ENCODE measurements at regions not wholly inside any gene's neighbourhood (a gene's known extent, or its start where the extent isn't known, plus 50 kb on each side); places are given as distances from the start of the nearest gene placed in this dataset.

DNA sequence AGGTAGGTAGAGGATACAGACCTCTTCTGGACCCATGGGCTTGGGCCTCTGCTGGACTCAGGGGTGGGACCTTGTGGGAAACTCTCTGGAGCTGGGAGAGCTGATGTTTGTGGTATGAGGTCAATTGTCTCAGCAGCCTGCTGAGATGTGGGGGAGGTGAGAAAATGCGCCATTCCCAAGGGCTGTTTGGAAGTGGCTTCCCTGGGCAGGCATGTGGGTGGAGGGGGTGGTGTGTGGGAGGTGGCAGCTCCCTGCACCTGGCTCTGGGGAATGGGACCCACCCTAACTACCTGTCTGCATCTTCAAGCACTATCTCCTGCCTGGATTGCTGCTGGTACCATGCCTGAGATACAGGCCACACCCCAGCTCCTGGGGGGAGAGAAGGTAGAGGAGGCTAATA is 97.4 kb upstream of the THY1 start:
- no peak for DNase-seq

GRCh38 chr11:119519796-119520195 is 96.8 kb upstream of the THY1 start:
- DNase-seq, result no peak

DNA sequence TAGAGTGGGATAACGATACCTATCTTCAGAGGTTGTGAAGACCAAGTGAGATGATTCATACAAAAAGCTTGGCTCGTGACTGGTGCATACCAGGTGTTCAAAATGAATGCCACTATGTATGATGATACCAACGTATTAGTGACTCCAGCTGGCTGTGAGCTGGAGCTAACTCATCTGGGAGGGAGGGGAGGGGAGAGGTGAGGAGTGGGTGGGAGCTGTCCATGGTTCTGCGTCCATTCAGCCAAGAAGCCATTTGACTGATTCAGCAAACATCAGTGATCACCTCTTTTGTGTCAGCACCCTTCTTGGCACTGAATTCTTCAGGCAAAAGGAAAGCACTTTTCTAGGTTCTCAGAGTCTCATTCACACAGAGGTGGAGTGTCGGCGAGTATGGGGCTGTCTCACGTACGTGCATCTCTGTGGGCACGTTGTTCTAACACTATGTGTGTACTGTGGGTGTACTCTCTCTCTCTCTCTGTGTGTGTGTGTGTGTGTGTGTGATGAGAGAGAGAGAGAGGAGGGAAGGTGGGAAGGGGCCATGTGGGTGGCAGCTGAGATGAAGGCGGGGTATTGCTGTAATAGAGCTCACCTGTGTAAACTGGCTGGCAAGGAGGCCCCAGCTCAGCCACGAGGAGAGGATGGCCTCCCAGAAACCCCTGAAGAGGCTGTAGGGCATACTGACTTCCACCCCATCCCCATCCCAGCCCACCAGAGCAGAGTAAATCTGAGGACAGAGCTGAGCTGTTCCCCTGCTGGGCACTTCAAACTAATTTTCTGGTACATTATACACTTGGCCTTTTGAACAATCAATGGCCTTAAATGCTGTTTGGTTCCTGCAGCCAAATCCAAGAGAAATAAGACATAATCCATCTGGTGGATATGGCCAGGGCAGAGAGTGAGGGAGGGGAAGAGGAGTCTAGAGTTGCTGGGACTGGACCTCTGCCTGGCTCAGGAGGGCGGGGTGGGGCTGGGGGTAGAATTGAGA is 96.1 kb upstream of the THY1 start:
- no peak for DNase-seq

- no peak for DNase-seq
Observed at GRCh38 chr11:119515771-119516400, 92.9 kb upstream of the THY1 start.

GRCh38 chr11:119513806-119514170 is 90.8 kb upstream of the THY1 start:
- no peak for DNase-seq

- no peak for DNase-seq
Observed at GRCh38 chr11:119513131-119513805, 90.3 kb upstream of the THY1 start.

DNA sequence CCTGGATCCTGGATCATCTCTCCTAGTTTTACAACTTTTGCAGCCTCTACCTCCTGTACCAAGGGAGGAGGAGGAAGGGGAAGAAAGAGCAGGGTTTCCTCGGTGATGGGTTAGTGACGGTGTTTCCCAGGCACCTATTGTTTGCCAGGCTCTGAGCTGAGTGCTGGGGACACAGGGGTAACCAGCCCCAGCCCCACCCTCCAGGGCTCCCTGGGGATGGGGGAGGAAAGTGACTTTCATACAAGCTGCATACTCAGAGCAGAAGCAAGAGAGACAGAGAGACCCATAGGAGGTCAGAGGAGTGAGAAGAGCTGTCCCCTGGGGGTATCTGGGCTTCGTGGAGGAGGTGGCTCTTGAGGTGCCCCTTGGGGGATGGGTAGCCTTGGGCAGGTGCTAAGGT is 89.4 kb upstream of the THY1 start:
- DNase-seq, result no peak

- DNase-seq, result no peak
Observed at GRCh38 chr11:119511614-119512306, 88.8 kb upstream of the THY1 start.

DNA sequence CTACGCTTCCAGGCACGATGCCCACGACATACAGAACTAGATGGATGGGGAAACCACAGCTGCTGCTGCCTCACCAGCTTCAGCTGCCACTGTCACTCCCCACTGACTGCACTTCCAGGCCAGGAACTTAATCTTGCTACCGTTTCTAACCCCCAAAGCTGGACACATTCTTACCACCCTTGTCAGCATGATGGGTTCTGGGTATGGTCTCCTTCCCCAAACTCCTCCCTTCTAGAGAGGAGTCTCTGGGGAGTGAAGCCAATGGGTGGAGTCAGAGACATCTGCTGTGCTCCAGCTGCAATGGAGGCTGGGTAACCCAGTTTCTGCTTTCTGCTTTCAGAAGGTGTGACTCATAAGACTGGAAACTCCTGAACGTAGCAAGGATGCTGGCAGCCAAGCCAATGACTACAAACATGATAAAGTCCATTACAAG is 87.0 kb upstream of the THY1 start:
- no peak for DNase-seq

DNA sequence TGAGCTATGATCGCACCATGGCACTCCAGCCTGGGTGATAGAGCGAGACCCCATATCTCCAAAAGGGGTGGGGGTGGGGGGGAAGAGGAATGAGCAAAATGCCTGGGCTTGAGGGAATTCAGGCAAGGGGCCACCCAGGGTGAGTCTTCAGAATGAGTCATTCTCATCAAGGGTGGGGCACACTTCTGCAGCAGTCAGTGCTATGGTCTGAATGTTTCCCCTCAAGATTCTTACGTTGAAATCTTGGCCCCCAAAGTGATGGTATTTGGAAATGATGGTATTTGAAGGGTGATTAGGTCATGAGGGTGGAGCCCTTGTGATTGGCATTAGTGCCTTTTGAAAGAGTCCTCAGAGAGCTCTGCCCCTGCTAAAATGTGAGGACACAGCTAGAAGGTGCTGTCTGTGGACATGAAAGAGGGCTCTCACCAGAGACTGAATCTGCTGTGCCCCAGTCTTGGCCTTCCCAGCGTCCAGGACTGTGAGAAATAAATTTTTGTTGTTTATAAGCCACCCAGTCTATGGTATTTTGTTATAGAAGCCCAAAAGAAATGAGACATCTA is 86.4 kb upstream of the THY1 start:
- DNase-seq, result no peak

DNA sequence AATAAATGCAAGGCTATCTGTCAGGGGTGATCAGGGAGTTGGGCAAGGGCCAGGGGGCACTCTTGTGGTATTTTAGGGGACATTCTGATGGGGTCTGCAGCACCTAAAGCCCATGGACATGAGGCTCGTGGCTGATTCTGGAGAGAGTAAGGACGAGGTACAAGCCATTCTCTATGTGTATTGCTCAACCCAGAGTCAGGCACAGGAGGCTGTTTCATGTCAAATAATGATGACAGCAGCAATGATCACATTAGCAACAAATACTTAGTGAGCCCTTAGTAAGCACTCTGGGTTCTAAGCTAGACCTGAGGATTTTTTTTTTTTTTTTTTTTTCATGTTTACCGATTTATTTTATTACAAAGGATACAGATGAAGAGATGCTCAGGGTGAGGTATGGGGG is 83.5 kb upstream of the THY1 start:
- no peak for DNase-seq

DNA sequence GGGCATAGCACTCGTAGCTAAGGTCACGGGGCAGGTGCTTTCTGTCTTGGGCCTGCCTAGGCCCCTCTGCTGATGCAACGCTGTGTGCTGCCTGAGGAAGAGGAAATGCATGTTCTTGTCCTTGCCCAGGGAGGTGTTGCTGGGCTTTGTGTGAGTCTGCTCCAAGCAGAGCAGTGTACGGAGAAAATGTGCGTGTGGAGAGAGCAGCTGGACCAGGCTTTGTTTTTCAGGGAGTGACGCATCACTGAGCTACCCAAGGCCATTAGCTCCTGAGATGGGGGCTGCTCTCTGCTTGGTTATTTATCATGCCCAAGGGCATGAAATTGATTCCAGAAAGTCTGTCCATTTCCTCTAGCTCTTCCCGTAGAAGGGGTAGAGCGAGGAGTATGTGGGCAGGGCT is 82.9 kb upstream of the THY1 start:
- DNase-seq, result no peak

GRCh38 chr11:119505071-119505470 is 82.1 kb upstream of the THY1 start:
- DNase-seq, result no peak

DNA sequence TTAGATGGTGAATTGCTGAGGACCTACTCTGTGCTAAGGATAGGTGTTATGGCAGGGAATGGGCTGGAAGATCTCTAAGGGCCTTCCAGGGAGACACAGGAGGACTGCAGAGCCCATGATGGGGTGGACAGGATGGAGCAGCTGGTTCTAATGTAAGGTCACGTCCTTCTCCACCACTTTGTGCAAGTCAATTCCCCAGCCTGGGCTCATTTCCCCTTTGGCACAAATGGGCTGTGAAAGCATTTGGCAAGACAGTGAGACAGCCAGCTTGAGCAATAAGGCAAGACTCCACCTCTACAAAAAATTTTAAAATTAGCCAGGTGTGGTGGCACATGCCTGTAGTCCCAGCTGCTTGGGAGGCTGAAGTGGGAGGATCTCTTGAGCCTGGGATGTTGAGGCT is 81.4 kb upstream of the THY1 start:
- no peak for DNase-seq

GRCh38 chr11:119501777-119502405 is 78.9 kb upstream of the THY1 start:
- no peak for DNase-seq

DNA sequence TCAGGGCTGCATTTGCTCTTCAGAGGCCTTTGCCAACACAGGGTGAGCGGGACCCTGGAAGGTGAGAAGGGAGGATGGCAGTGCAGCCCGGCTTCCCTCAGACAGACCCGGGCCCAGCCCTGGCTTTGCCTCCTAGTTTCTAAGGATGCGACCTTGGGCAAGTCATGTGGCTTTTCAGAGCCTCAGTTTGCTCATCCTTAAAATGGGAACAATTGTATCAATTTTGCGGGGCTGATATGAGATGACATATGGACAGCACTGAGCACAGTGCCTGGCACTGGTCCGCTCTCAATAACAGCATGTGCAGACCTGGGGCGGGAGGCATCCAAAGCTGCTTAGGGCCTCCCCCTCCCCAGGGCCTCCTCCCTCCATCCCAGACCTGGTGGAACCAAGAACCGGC is 74.7 kb upstream of the THY1 start:
- no peak for DNase-seq

GRCh38 chr11:119496997-119497396 is 74.0 kb upstream of the THY1 start:
- DNase-seq, result no peak

DNA sequence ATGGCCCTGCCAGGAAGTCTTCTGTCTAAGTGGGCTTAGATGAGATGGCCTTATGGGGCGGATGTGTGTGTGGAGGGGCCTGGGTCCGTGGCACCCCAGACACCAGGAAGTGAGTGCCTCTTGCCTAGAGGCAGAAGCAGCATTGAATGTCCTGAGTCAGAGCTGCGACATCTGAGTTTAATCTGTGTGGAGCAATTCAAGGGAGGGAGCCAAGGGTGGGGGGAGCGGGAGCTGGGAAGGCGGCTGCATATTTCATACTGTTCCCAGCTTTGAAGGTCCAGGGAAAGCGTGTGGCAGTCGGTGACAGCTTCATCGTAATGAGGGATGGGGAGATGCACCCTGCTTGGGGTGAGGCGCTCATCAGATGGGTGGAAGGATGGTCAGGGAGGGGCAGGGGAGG is 73.5 kb upstream of the THY1 start:
- no peak for DNase-seq

DNA sequence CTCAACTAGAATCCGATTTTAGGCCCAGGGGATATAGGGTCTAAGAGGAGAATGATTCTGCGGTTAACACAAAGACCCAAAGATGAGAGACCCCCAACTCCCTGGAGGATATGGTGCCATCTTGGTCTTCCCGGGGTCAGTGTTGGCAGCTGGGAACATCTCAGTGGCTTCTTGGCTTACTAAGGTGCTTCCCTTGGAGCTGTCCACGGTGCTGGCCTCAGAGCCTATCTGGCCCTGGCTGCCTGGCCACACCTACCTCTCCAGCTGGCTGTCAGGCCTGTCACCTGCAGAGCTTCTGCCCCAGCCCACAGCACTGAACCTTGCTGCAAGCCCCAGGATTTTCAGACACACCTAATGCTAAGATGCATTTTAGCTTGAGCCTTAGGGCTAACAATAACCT is 70.7 kb upstream of the THY1 start:
- no peak for DNase-seq

GRCh38 chr11:119491753-119492510 is 69.0 kb upstream of the THY1 start:
- no peak for DNase-seq

DNA sequence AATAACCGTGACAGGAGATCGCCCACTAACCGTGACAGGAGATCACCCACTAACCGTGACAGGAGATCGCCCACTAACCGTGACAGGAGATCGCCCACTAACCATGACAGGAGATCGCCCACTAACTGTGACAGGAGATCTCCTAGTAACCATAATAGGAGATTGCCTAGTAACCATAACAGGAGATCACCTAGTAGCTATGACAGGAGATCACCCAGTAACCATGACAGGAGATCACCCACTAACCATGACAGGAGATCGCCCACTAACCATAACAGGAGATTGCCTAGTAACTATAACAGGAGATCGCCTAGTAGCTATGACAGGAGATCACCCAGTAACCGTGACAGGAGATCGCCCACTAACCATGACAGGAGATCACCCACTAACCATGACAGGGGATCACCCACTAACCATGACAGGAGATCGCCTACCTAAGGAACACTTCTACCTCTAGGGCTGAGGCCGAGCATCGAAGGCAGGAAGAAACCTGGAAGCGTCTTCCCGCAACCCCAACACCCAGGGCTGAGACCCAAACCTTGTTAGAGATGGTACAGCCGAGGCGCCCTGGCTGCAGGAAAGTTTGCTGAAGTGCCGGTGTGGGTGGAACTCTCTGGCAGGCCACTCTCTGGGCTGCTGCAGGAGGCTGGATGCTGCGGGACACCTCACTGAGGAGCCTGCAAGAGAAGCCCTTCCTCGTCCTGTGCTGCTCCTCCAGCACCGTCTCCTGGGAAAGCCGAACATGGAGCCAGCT is 67.5 kb upstream of the THY1 start:
- no peak for DNase-seq

Data from T-helper 9 cell (primary cell).